HG02870 (cell line): ENCODE measurements at regions not wholly inside any gene's neighbourhood (a gene's known extent, or its start where the extent isn't known, plus 50 kb on each side); places are given as distances from the start of the nearest gene placed in this dataset.

Experiments used
- ATAC-seq: cut with Tn5 transposase; IDR thresholded peaks from one replicate; pipeline ENCODE4 v1.9.1; 2021; ENCODE audit warnings: mild to moderate bottlenecking, moderate library complexity; ENCODE audit not compliant: unreplicated experiment

DNA sequence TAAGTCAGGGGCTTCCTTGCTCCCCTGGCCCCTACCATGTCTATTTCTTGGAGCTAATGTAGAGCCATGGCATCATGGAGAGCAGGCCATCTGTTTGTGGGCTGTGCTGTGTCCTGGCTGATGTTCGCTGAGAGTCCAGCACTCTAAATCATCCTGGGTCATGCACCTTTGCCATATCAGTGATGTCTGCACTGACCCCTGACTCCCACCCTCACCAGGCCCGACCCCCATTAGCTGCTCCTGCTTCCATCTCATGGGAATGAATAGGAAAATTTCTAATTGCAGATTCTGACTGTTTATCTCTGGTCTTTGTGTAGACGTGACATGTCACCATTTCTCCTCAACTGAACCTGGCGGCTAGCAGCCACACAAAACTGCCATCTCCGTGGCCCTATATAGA lies 236.9 kb downstream of the NSG2 start:
- no peak for ATAC-seq

GRCh38 chr5:174283211-174284005 lies 237.9 kb downstream of the NSG2 start:
- ATAC-seq = no peak

GRCh38 chr5:174284873-174285272 lies 239.4 kb downstream of the NSG2 start:
- ATAC-seq = no peak

DNA sequence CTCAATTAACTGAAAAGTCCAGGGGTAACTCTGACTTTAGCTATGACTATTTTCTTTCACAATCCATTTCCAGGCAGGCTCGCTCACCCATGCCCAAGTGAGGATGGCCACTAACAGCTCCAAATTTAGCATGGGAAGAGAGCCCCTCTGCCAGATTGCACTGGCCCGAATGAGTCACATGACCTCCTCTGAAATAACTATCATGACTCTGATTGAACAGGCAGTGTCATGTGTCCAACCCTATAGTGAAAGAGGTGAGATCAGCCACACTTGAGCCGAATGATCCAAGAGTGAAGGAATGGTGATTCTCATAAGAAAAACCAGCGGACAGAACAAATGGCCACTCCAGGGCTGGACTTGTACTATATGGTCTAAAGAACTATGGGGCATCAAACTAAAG lies 242.3 kb downstream of the NSG2 start:
- ATAC-seq = no peak

GRCh38 chr5:174288439-174288838 lies 242.9 kb downstream of the NSG2 start:
- ATAC-seq = no peak

- ATAC-seq = no peak
Measured at GRCh38 chr5:174291162-174291561, 245.7 kb downstream of the NSG2 start.

GRCh38 chr5:174292348-174292747 lies 246.8 kb downstream of the NSG2 start:
- no peak for ATAC-seq

- ATAC-seq = no peak
Measured at GRCh38 chr5:174293006-174293405, 247.5 kb downstream of the NSG2 start.

DNA sequence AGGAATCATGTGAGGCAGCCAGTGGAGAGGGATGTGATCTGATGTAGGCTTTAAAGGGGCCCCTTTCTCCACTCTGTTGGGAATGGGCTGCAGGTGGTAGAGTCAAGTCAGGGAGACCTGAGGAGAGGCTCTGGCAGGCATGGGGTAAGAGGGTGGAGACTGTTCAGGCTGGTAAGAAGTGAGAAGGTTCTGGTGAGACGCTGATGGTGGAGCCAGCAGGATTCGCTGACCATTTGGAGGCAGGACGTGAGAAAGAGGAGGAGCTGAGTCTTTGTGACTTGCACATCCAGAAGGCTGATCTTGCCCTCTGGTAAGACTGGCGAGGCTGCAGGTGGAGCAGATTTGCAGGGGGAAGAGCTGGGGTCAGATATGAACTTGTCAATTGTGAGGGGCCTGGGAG lies 248.0 kb downstream of the NSG2 start:
- ATAC-seq = no peak

DNA sequence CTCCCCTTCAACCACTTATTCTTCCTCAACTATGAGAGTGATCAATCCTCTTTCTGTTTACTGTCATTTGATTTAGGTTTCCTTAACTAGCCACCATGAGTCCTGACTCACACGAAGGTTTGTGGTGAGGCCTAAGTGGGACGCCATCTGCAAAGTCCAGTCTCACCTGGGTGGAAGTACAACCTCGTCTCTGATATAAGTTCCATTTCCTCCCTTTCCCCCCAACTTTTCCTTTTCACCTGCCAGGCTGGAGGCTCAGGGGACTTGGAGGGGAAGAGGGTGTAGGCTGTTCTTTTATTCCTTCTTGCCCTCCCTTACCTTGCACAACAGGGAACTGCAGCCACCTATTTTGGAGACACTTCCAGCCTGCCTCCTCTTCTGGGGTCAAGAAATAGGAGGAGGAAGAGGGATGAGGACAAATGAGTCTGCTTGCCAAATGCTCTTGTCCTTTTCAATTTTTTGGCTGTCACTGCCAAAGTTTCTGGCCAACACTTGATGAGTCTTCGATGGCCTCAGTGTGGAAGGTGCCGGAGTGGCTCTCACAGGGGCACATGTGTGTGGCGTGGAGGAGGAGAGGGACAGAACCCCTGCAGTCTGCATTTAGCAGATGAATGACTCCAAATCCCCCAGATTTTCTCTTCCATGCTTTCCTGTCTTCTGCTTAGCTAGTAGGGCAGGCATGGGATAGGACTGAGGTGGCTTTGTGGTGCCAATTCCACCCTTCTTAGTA lies 249.6 kb downstream of the NSG2 start:
- ATAC-seq = no peak

- no peak for ATAC-seq
Measured at GRCh38 chr5:174295702-174296436, 250.4 kb downstream of the NSG2 start.

GRCh38 chr5:174300118-174300940 lies 254.8 kb downstream of the NSG2 start:
- ATAC-seq = no peak

GRCh38 chr5:174300941-174301761 lies 255.6 kb downstream of the NSG2 start:
- ATAC-seq = no peak

GRCh38 chr5:174301848-174302625 lies 256.5 kb downstream of the NSG2 start:
- ATAC-seq = no peak

DNA sequence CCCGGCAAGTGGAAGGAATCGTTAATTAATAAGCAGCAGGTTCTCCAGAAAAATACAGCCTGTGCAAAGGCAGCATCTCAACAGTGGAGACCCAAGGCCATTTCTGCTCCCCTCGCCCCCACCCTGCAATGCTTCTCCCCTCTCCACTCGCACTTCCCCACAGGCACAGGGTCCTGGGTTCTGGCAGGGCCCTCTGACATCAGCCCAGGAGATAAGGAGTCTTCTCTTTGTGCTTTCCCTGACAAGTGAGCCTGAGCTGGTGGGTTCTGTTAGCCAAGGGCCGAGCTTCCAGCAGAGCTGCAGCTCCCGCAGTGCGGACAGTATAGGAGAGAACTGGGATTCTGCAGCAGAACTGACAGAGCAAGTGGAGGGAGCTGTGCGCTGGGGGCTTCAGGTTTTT lies 257.5 kb downstream of the NSG2 start:
- ATAC-seq = no peak

GRCh38 chr5:174303437-174304045 lies 258.0 kb downstream of the NSG2 start:
- ATAC-seq = no peak

- ATAC-seq = no peak
Measured at GRCh38 chr5:174305241-174305681, 259.8 kb downstream of the NSG2 start.

- no peak for ATAC-seq
Measured at GRCh38 chr5:174306345-174307030, 261.0 kb downstream of the NSG2 start.
